Activated CD4-positive, alpha-beta T cell treated with anti-CD3 and anti-CD28 coated beads for 1 hour (primary cell): ENCODE measurements at regions not wholly inside any gene's neighbourhood (a gene's known extent, or its start where the extent isn't known, plus 50 kb on each side); places are given as distances from the start of the nearest gene placed in this dataset.
A peak's percentile ranks its signal among the peaks of the same experiment; 100 is the strongest.

Experiments used
- DNase-seq: peaks from one replicate; pipeline ENCODE4 v3.0.0-alpha.2; 2020

- DNase-seq, result no peak
These were observed 97.0 kb upstream of the PAPOLG start for GRCh38 chr2:60659026-60659425.

GRCh38 chr2:60661073-60661738 lies 94.9 kb upstream of the PAPOLG start:
- DNase-seq, result no peak

- DNase-seq, result no peak
These were observed 93.3 kb upstream of the PAPOLG start for GRCh38 chr2:60662781-60663180.

DNA sequence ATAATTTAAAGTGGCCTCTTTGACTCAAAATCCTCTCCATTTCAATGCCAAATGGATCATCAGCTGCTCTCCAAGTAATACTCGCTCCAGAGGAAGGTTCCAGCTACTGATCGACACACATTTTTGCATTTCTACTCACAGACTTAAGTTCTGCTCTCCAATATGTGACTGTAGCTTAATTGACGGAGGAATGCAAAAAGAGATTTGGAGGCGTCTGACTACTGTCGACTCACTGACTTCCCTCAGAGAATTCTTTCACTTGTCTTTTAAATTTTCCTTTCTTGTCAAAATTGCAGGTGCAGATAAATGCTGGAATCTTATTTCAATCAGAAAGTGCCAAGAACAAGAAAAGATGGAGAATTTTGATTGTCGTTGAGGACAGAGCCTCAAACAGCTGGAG lies 84.1 kb upstream of the PAPOLG start:
- no peak for DNase-seq

DNA sequence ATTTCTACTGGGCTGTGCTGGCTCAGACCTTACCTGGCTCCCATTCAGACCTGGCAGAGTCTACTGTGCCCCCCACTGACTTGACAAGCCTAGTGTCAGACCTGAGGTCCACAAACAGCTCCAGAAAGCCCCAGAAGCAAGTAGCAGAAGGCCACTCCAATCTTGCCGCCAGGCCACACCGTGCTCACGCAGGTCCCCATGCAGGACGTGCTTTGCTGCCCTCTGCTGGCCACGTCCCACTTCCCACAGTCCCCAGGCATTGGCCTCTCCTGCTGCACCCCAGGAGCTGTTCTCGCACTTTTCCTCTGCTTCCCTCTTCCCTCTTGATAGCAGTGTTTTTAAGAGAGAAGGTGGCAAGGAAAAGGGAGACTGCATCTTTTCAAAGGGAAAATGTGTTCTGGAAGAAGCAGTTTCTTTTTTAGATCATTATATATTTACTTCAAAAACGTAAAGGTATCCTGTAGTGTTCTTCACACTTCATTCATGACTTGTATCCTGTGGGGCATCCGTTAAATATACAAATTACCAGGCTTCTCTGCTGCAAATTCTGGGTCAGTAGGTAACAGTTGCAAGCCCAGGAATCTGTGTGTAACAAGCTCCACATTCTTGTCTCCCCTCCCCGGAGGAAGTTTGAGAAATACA lies 81.4 kb upstream of the PAPOLG start:
- DNase-seq, result peak; percentile 66

GRCh38 chr2:60675301-60675700 lies 80.8 kb upstream of the PAPOLG start:
- DNase-seq, result no peak

GRCh38 chr2:60676706-60677330 lies 79.2 kb upstream of the PAPOLG start:
- no peak for DNase-seq

GRCh38 chr2:60677356-60677755 lies 78.7 kb upstream of the PAPOLG start:
- DNase-seq, result no peak

DNA sequence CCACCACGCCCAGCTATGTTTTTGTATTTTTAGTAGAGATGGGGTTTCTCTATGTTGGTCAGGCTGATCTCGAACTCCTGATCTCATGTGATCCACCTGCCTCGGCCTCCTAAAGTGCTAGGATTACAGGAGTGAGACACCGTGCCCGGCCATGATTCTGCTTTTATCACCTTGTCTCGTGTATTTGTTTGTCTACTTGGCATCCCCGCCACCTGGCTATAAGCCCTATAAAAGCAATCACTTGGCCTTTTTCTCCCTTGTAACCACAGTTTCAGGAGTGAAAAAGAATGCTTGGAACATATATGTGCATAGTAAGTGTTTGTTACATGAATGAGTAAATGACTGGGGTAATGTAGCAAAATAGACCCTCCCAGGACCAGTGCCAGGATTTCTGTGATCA lies 77.5 kb upstream of the PAPOLG start:
- DNase-seq, result no peak

DNA sequence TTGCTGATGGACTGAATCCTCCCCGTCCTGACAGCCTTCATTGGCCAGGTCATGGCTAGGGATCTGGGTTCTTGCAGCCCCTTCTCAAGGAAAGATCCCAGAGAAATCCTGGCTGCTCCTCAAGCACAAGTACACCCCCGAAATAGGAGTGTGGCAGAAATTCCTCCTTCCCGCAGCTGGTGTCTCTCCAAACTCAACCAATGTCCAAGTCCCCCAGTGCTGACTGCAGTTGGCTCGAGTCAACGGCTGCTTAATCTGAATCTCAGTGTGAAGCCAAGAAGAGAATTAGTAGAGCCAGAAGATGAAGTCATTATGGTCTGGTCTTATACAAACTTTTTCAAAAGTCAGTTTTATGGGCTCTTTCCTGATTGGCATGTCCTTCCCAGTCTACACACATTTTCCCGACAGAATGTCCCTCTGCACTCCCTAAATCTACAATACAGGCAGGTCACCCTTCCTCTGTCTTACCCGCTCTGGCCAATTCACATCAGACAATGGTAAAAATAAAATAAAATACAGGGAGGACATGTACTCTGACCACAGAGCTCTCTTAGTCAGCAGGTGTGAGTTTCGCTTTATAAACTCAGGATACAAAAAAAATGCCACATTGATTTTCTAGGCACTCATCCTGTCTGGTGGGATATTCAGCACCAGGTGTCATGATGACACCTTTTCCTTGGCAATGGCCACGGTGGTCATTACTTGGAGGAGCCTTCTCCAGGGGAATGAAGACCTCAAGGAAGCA lies 76.9 kb upstream of the PAPOLG start:
- no peak for DNase-seq

DNA sequence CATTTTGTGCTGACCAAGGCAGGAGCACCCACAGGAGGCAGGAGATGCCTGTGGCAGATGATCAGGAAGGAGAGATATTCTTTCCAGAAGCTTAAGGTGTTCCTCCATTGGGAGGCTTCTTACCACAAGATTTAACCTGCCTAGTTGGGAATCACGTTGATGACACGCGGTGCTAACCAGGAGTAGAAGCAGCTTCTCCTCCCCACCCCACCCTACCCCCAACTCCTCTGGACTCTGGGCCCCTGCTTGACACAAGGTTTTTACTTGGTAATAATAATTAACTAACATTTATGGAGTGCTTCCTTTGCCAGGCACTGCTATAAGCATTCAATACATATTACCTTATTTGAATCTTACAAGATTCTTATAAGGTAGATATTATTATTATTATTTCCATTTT lies 62.5 kb upstream of the PAPOLG start:
- no peak for DNase-seq

- no peak for DNase-seq
These were observed 60.3 kb upstream of the PAPOLG start for GRCh38 chr2:60695793-60696192.

DNA sequence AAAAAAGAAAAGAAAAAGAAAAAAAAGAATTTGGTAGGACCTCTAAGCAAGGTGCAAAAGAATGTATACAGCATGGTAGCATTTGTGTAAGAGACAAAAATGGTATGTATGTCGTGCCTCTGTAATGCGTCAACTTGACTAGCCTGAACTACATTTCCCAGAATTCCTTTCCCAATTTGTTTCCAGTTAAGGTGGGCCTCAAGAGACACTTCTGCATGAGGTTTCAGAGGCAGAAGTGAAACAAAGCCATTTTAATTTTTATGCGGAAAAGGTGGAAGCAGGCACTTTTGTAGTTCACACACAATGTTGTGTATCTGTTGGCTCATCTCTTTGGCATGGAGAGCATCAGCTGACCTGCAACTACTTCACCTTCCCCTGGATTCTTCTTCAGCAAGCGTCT lies 56.5 kb upstream of the PAPOLG start:
- DNase-seq, result no peak

GRCh38 chr2:60706021-60706420 lies 50.0 kb upstream of the PAPOLG start:
- no peak for DNase-seq
